ENCODE measurements at regions not wholly inside any gene's neighbourhood (a gene's known extent, or its start where the extent isn't known, plus 50 kb on each side); places are given as distances from the start of the nearest gene placed in this dataset.
"Not testable (repeated sequence)": the region's sequence is repeated elsewhere in the genome, so short reads cannot be mapped to it uniquely, and the experiment has no call there.

GRCh38 chr22:48784701-48785503 lies 1042.8 kb downstream of the BRD1 start:
- no peak for FAIRE-seq

DNA sequence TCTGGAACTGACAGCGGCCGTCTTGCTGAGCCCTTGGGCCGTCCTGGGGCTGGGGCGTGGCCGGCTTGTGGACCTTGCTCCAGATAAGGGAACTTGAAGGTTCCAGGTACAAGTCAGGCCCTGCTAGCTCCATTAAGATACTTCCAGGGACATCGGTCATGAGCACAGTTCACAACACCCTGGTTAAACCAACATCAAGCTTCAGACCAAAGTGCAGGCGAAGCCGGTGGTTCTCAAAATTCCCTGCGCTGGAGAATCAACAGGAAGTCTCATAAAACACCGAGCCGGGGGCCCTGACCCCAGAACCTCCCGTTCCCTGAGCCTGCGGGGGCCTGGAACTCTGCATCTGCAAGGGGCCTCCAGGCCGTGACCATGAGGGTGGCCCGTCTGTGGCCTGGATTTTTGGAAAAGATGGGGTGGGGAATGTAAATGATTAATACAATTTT lies 1043.8 kb downstream of the BRD1 start:
- no peak for FAIRE-seq

- FAIRE-seq: no peak
Measured at GRCh38 chr22:48782811-48783511, 1044.7 kb downstream of the BRD1 start.

GRCh38 chr22:48782326-48782725 lies 1045.3 kb downstream of the BRD1 start:
- no peak for FAIRE-seq

GRCh38 chr22:48781868-48782267 lies 1045.8 kb downstream of the BRD1 start:
- FAIRE-seq: no peak

GRCh38 chr22:48781391-48781790 lies 1046.3 kb downstream of the BRD1 start:
- no peak for FAIRE-seq

DNA sequence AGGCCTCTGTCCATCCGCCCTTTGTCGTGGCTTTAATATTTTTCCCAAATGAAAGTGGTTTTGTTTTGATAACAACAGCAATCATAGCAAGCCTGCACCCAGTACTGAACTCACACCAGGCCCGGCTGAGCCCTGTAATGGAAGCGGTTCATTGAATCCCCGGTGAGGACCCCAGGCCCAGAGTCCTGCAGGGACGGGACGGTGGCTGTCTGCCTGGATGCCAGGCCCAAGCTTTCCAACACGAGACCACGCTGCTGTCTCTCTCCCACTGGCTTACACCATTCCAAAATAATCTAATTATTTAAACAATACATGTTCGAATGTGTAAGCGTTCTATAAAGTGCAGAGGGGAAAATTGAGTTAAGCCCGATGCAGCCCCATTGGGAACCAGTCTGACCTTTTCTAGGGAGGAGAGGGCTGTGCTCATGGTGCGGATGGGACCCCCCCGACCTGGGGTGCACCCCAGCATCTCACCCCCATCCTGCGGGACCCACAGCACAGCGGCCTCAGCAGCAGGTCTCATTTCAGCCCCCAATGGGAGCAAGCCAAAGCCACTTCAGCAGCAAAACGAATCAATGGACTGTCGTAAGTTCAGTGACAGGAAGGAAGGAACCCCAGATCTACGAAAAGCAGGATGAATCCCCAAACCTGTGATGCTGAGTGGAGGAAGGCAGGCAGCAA lies 1046.9 kb downstream of the BRD1 start:
- FAIRE-seq: no peak

- FAIRE-seq: no peak
Measured at GRCh38 chr22:48779661-48780596, 1047.7 kb downstream of the BRD1 start.

- no peak for FAIRE-seq
Measured at GRCh38 chr22:48779211-48779643, 1048.4 kb downstream of the BRD1 start.

DNA sequence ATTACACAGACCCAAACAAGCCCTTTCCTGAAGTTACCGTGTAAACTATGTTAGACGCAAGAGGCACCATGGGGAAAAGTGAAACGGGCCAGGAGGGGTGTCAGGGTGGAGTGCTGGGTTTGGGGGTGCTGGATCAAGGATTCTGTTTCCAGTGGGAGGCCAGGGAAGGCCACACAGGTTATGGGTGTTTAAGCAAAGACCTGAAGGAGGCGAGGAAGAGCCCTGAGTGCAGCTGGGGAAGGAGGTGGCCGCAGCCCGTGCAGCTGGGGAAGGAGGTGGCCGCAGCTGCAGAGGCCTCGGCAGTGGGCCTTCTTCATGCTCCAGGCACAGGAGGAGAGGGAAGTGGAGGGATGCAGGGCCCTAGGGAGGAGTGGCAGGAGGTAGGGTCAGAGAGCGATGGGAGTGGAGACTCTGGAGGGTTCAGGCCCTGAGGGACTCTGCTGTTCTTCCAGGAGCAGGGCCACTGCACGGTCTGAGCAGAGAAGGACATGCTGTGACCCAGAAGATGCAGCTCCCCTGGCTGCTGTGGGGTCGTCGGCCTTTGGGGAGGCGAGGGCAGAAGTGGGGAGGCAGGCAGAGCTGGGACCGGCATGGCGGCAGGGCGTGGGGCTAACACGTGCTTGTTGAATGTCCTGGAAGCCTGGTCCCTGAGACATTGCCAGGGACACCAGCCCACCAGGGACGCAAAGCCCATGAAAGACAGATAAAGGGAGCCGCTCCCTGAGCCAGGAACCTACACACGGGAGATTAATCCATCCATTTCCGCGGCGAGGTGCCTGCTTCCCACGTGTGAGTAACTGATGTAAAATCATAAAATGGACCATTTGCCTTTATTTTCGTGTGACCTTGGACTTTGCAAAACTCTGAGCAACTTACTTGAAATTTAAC lies 1049.1 kb downstream of the BRD1 start:
- no peak for FAIRE-seq

- no peak for FAIRE-seq
Measured at GRCh38 chr22:48772286-48772907, 1055.3 kb downstream of the BRD1 start.

- no peak for FAIRE-seq
Measured at GRCh38 chr22:48765595-48765994, 1062.1 kb downstream of the BRD1 start.

DNA sequence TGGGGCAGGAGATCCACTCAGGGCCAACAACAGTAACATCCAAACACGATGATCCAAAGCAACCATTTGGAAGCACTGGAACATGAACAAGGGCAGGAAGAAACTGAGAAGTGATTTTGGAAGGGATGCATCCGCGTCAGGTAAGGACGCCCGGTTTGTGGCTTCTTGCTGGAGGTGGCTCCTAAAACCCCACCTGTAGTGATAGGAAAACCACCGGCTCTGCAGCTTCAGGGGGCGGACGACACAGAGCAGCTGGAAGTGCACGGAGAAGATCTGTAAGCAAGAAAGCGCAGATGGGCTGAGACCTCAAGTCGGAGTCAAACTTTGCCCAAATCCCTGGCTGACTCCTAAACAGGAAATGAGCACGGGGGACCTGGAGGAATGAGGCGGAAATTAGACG lies 1066.1 kb downstream of the BRD1 start:
- FAIRE-seq: no peak

- no peak for FAIRE-seq
Measured at GRCh38 chr22:48760481-48761390, 1066.9 kb downstream of the BRD1 start.

DNA sequence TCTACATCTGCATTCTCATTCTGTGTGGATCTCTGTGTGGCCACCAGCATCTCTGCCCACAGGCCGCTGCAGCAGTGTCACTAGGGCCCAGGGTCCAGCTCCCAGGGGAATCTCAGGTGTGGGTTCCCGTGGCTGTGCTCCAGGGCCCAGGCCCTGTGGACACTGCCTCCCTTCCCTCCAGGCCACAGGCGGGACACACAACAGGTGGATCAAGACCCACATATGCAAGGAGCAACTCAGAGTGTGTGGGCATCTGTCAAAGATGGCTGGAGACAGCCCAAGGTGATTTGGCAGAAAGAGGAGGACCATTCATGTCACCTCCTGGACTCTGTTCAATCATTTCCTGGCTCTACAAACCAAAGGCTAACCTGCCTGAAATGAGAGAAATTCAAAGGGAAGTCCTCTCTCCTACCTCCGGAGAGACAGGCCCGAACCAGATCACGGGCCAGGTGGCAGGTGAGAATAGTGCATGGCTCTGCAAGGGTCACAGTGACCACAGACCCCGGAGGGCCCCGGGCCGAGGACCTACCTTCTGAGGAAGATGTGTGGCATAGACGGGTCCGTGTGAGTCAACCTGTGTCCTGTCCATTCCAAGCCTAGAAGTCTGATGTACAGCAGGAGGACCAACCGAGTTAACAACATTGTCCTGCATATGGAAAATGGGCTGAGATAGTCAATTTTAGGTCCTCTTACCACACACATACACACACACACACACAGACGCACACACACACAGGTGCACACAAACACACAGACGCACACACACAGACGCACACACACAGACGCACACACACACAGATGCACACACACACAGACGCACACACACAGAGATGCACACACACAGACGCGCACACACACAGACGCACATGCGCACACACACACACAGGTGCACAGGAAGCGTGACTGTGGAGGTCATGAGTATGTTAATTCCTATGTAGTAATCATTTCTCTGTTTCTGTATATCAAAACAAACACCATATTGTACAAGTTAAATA lies 1068.5 kb downstream of the BRD1 start:
- no peak for FAIRE-seq

- no peak for FAIRE-seq
Measured at GRCh38 chr22:48757985-48758561, 1069.6 kb downstream of the BRD1 start.

DNA sequence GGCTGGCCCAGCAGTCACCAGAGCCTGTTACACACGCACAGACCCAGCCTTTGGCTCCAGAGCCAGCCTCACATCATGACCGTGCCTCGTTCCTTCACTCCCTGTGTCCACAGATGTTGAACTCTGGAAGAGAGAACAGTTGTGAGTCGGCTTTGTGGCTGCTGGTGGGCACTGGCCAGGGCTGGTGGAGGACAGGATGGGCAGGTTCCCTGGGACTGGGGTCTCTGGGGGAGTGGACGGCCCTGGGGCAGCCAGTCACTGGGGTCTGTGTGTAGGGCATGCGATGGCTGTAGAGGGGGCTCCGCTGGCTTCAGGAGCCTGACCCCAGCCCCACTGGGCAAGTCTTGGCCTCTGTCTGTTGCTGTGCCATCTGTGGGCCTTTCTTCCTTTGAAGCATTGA lies 1070.1 kb downstream of the BRD1 start:
- no peak for FAIRE-seq

- not testable (repeated sequence) for FAIRE-seq
Measured at GRCh38 chr22:48757135-48757534, 1070.5 kb downstream of the BRD1 start.
